KMS-11 (cell line): ENCODE measurements at regions not wholly inside any gene's neighbourhood (a gene's known extent, or its start where the extent isn't known, plus 50 kb on each side); places are given as distances from the start of the nearest gene placed in this dataset.

Experiments
- H2AFZ ChIP-seq: fragments of 200-600 bp; sonication (generic); 2 replicates; pipeline ENCODE4 v1.6.1; 2016; ENCODE audit warnings: antibody characterized with exemption, mixed run types, low read depth
- H3K27ac ChIP-seq: fragments of 200-600 bp; sonication (generic); 2 replicates; pipeline ENCODE4 v1.6.1; 2016; ENCODE audit warnings: mild to moderate bottlenecking, mixed run types
- H3K27me3 ChIP-seq: fragments of 200-600 bp; sonication (generic); 2 replicates; pipeline ENCODE4 v1.6.1; 2017; ENCODE audit warnings: mild to moderate bottlenecking, low read depth, mixed run types, moderate library complexity; ENCODE audit not compliant: insufficient read depth
- H3K36me3 ChIP-seq: fragments of 200-600 bp; sonication (generic); 2 replicates; pipeline ENCODE4 v1.6.1; 2017; ENCODE audit warnings: mild to moderate bottlenecking, mixed run types; ENCODE audit not compliant: insufficient read depth
- H3K4me1 ChIP-seq: fragments of 200-600 bp; sonication (generic); 2 replicates; pipeline ENCODE4 v1.6.1; 2016; ENCODE audit warnings: mild to moderate bottlenecking, low read depth, mixed run types; ENCODE audit not compliant: poor library complexity, severe bottlenecking
- H3K4me2 ChIP-seq: fragments of 200-600 bp; sonication (generic); 2 replicates; pipeline ENCODE4 v1.7.0; 2016; ENCODE audit warnings: mild to moderate bottlenecking, mixed run types
- H3K4me3 ChIP-seq: fragments of 200-600 bp; sonication (generic); IDR thresholded peaks from 2 replicates; pipeline ENCODE4 v1.6.1; 2017; ENCODE audit warnings: low read depth, low read length, mixed read lengths; ENCODE audit not compliant: insufficient read depth
- H3K79me2 ChIP-seq: fragments of 200-600 bp; sonication (generic); 2 replicates; pipeline ENCODE4 v1.6.1; 2016; ENCODE audit warnings: low read depth, mixed run types; ENCODE audit not compliant: insufficient read depth
- H3K9ac ChIP-seq: fragments of 200-600 bp; sonication (generic); 2 replicates; pipeline ENCODE4 v1.6.1; 2016; ENCODE audit warnings: mild to moderate bottlenecking, mixed run types
- H4K20me1 ChIP-seq: fragments of 200-600 bp; sonication (generic); 2 replicates; pipeline ENCODE4 v1.6.1; 2016; ENCODE audit warnings: mild to moderate bottlenecking, mixed run types; ENCODE audit not compliant: insufficient read depth
- CTCF ChIP-seq: fragments of 200-600 bp; sonication (generic); conservative IDR thresholded peaks from 2 replicates; pipeline ENCODE4 v1.6.1; 2017; ENCODE audit warnings: low read depth, mild to moderate bottlenecking, antibody characterized with exemption, low read length, moderate library complexity, mixed read lengths

GRCh38 chr2:138213084-138213483, 248.8 kb downstream of the HNMT start:
- no peaks in the 10 kb centered on the region for H3K27me3 ChIP-seq
- H3K36me3 ChIP-seq: no peaks in the 10 kb centered on the region
- H3K4me1 ChIP-seq: no peaks in the 10 kb centered on the region
- no peaks in the 10 kb centered on the region for H3K79me2 ChIP-seq
- H2AFZ ChIP-seq: no peak overlapping the region
- no peak overlapping the region for H3K4me3 ChIP-seq
- no peak overlapping the region for H3K27ac ChIP-seq
- H3K4me2 ChIP-seq: no peak overlapping the region
- H3K9ac ChIP-seq: no peak overlapping the region
- H4K20me1 ChIP-seq: no peaks in the 10 kb centered on the region
- TF ChIP-seq CTCF: no peak

GRCh38 chr2:138213624-138214023, 249.4 kb downstream of the HNMT start:
- TF ChIP-seq CTCF: no peak
- Histone ChIP-seq H3K4me2 (no peak overlapping the region), H2AFZ (no peak overlapping the region), H3K27ac (no peak overlapping the region), H3K9ac (no peak overlapping the region), H3K27me3 (no peaks in the 10 kb centered on the region), H3K4me1 (no peaks in the 10 kb centered on the region), H3K36me3 (no peaks in the 10 kb centered on the region), H3K79me2 (no peaks in the 10 kb centered on the region), H4K20me1 (no peaks in the 10 kb centered on the region), H3K4me3 (no peak overlapping the region)

- Histone ChIP-seq H2AFZ (no peak overlapping the region), H3K4me1 (no peaks in the 10 kb centered on the region), H3K9ac (no peak overlapping the region), H3K79me2 (no peaks in the 10 kb centered on the region), H3K27ac (no peak overlapping the region), H3K36me3 (no peaks in the 10 kb centered on the region), H4K20me1 (no peaks in the 10 kb centered on the region), H3K4me3 (no peak overlapping the region), H3K4me2 (no peak overlapping the region), H3K27me3 (no peaks in the 10 kb centered on the region)
- TF ChIP-seq CTCF: no peak
These were observed 251.7 kb downstream of the HNMT start for GRCh38 chr2:138215958-138216357.

GRCh38 chr2:138217975-138218374, 253.7 kb downstream of the HNMT start:
- Histone ChIP-seq H3K36me3 (no peaks in the 10 kb centered on the region), H3K9ac (no peak overlapping the region), H4K20me1 (no peaks in the 10 kb centered on the region), H3K79me2 (no peaks in the 10 kb centered on the region), H3K27ac (no peak overlapping the region), H3K4me3 (no peak overlapping the region), H3K27me3 (no peaks in the 10 kb centered on the region), H3K4me1 (no peaks in the 10 kb centered on the region), H3K4me2 (no peak overlapping the region), H2AFZ (no peak overlapping the region)
- TF ChIP-seq CTCF: no peak

- H2AFZ ChIP-seq: no peak overlapping the region
- no peaks in the 10 kb centered on the region for H4K20me1 ChIP-seq
- no peaks in the 10 kb centered on the region for H3K79me2 ChIP-seq
- no peak overlapping the region for H3K4me3 ChIP-seq
- H3K4me1 ChIP-seq: no peaks in the 10 kb centered on the region
- H3K36me3 ChIP-seq: no peaks in the 10 kb centered on the region
- H3K27ac ChIP-seq: no peak overlapping the region
- H3K4me2 ChIP-seq: no peak overlapping the region
- H3K9ac ChIP-seq: no peak overlapping the region
- no peaks in the 10 kb centered on the region for H3K27me3 ChIP-seq
- TF ChIP-seq CTCF: no peak
These were observed 254.1 kb downstream of the HNMT start for GRCh38 chr2:138218397-138218796.
